Left renal cortex interstitium (tissue), 4 donors: ENCODE measurements at regions not wholly inside any gene's neighbourhood (a gene's known extent, or its start where the extent isn't known, plus 50 kb on each side); places are given as distances from the start of the nearest gene placed in this dataset.
"Not testable (repeated sequence)": the region's sequence is repeated elsewhere in the genome, so short reads cannot be mapped to it uniquely, and the experiment has no call there.

ENCODE experiments used
- DNase-seq, 4 donors: peaks; one replicate each; pipeline ENCODE4 v3.0.0-alpha.2; 2013; ENCODE audit warnings: low read depth in 4 of 4, low spot score in 2 of 4, missing footprints in 1 of 4

- DNase-seq, result not testable (repeated sequence)
These were observed 53.1 kb upstream of the HUNK start for GRCh38 chr21:31819692-31820091.

DNA sequence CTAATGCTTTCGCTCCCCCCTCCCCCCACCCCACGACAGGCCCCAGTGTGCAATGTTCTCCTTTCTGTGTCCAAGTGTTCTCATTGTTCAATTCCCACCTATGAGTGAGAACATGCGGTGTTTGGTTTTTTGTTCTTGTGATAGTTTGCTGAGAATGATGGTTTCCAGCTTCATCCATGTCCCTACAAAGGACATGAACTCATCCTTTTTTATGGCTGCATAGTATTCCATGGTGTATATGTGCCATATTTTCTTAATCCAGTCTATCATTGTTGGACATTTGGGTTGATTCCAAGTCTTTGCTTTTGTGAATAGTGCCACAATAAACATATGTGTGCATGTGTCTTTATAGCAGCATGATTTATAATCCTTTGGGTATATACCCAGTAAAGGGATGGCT, 58.5 kb upstream of the HUNK start:
- DNase-seq, result not testable (repeated sequence)

GRCh38 chr21:31813862-31814261, 59.0 kb upstream of the HUNK start:
- DNase-seq, result no peak

- no peak for DNase-seq
These were observed 68.8 kb upstream of the HUNK start for GRCh38 chr21:31804008-31804394.

GRCh38 chr21:31803039-31804007, 69.5 kb upstream of the HUNK start:
- no peak for DNase-seq

DNA sequence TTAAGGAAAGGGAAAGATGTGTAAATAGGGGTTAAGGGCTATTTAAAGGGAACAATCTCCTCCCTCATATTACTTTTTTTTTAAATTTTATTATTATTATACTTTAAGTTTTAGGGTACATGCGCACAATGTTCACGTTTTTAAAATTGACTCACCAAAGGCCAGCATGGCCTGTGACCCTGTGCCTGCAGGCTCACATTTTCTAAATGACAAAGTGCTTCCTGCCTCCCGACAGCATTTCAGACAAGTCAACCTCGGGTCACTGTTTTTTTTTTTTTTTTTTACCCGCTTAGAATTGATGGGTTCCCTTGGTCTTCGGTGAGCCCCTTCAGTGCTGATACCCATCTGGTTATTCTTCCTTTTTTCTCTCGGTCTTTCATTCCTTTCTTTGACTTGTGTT, 70.4 kb upstream of the SCAF4 start:
- DNase-seq, result no peak

DNA sequence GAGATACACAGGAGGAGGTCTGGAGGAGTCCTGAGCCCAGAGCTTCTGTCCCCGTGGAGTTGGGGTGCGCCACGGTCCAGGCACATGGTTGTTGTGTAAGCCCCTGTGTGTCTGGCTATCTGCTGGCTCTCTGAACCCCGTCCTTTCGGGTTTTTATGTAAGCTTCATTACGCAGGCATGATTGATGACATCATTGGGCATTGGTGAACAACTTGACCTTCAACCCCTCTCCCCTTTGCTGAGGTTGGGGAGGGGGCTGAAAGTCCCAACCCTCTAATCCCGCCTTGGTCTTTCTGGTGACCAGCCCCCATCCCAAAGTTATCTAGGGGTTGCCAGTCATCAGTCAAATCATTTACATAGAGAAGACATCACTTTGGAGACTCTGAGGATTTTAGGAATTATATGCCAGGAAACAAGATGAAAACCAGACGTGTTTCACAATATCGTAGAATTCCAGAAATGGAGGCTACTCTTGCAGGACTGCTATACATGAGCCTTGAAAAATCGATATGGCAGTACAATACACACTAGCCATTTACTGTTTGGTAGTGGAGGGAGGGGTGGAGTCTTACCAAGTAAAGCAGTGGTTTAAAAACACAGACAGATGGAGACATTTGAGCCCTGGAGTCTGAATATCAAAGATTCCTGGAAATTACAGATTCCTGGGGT, 69.8 kb upstream of the SCAF4 start:
- DNase-seq, result no peak

DNA sequence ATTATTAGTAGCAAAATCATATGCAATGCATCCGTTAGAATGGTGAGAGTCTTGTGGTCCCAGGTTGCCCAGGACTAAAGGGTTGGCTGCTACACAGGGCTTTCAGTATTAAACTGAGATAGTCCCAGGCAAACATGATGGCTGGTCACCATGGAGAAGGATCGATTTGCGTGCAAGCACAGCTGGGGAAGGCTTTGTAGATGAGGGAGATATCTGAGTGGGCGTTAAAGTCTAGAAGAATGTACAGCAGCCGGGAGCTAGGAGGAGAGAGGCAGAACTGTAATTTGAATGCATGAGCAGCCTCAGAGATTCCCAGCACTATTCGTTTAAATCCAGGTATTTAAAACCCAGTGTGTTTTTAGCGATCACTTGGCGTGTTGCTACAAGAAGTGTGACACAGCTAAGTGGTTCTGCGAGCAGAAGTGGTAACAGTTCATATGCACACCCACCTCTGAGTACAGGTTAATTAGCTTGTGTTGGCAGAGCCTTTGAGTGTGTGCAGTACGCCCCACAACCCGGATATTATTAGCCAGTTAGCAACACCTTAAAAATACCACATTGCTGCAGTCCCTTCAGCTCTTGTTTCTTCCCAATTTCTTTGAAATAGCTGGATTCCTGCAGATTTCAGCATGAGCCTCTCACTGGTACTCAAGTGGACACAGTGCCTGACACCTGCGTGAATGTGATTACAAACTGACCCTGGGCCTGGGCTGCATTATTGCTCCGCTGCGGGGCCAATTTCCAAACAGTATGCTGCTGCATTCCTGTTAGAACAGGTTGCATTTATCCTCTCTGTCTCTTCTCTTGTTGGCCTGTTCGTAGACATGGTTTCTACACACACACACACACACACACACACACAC, 67.2 kb upstream of the SCAF4 start:
- no peak for DNase-seq

DNA sequence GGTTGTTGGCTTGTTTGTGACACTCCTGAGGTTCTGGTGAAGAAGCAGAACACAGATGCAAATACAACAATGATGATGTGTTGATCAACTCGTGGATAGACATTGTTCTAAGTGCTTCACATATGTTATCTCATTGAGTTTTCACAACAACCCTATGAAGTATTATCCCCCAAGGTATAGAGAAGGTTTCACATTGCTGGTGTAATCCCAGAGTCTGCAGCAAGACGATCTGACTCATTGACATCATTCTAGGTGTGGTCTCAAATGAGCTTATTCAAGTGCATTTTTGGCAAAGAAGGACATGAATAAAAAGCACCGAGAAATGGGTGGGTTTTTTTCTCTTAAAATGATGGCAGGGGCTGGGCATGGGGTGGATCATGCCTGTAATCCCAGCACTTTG, 64.1 kb upstream of the SCAF4 start:
- DNase-seq, result no peak

DNA sequence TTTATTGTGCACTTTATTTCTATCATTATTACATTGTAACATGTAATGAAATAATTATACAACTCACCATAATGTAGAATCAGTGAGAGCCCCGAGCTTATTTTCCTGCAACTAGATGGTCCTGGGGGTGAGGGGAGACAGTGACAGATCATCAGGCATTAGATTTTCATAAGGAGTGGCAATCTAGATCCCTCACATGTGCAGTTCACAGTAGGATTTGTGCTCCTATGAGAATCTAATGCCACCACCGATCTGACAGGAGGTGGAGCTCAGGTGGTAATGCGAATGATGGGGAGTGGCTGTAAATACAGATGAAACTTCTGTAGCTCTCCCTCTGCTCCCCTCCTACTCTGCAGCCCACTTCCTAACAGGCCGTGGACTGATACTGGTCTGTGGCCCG, 58.5 kb upstream of the SCAF4 start:
- not testable (repeated sequence) for DNase-seq

DNA sequence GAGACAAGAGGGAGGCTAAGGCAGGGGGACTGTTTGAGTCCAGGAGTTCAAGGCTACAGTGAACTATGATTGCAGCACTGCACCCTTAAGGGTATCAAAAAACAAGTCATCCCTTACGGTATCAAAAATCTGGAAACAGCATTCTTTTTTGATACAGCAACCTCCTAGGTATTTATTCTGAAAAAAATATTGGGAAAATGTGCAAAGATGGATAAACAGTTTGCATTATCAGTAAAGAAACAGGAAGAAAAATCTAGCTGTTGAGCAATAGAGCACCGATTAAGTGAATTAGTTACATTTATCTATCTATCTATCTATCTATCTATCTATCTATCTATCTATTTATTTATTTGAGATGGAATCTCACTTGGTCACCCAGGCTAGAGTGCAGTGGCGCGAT, 56.7 kb upstream of the SCAF4 start:
- DNase-seq, result no peak

- not testable (repeated sequence) for DNase-seq
These were observed 55.8 kb upstream of the SCAF4 start for GRCh38 chr21:31787691-31788090.

DNA sequence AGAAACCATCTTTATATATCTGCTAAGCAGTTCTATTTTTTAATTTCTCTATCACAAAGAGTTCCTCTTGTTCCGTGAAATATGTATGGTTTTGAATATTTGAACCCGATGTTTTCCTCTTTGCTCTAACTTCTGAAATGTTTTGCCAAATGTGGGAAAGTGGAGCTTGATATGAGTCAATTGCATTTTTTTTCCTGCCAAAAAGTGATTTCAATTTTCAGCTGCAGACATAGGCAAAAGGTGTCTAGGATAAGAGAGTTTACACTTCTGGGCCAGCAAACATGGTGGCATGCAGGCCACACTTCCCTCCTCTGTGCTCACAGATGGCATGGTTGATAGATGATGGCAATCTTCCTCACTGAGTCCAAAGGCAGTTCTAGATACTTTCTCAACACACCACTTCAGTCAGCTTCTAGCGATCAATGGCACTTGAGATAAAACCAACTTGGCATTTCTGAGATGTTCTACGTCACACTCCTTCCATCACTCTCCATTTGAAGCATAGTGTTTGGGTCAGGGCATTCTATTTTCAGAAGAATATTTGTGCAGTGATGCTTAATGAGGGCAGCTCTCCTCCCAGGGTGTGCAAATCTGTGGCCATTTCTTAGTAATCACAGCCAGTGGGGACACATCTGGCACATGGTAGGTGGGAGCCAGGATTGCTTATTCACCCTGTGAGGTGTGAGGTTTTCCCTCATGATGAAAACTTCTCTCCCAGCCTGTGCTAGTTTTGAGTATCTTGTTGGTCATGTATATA, 54.4 kb upstream of the SCAF4 start:
- no peak for DNase-seq

- peak; percentile 39 to 75 (median 57) for DNase-seq
These were observed 53.6 kb upstream of the SCAF4 start for GRCh38 chr21:31785237-31786163.

DNA sequence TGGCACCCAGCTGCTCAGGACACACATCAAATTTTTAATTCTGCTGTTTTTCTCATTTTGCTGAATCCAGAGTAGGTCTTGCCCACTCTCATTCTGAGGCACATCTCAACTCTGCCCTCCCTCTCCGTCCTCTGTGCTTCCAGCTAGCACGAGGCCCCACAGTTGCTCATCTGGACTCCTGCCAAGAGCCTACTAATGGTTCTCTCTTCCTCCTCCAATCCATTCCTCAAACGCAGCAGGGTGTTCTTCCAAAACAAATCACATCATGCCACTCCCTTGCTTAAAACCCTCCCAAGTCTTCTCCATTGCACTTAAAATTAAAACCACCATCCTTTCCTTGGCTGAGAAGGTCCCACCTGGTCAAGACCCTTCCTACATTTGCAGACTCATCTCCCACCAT, 49.8 kb upstream of the SCAF4 start:
- DNase-seq, result peak in 1 of 4 donors; percentile 34
